Heart left ventricle (tissue), 13 donors: ENCODE measurements at regions not wholly inside any gene's neighbourhood (a gene's known extent, or its start where the extent isn't known, plus 50 kb on each side); places are given as distances from the start of the nearest gene placed in this dataset.

Experiments
- POLR2A ChIP-seq, 2 donors: fragments of 450-650 bp; IDR thresholded peaks; one replicate each; pipeline ENCODE4 v1.6.1; 2017; ENCODE audit warnings: antibody characterized with exemption in 2 of 2, mild to moderate bottlenecking in 2 of 2, moderate library complexity in 2 of 2
- TF ChIP-seq, protein P1 (sequence below), 12 donors: fragments of 200-600 bp; sonication (generic) in 4 of 12; IDR thresholded peaks; one replicate each; pipeline versions ENCODE4 v1.5.0 to v1.8.0; 2018 to 2022; ENCODE audit warnings: antibody characterized with exemption in 12 of 12, mild to moderate bottlenecking in 5 of 12
- donor health status: ischemic (EF 13 %, LVEDD 7.1; RV severe dilation, severe dysfunction).
- donor health status: DM: no; HTN: yes; CAD: no.
- donor health status: DM: no; HTN: no; CAD: no.
- donor health status: ischemic (EF 25% LVEDD 6.9; RV normal size, moderate dysfunction).
- donor health status: ischemic (EF 25% LVEDD 5.7; RV mildly dilated, moderate dysfunction).
- donor health status: ischemic (EF 35%, LVEDD 5.7; RV mildly dilated, moderate dysfunction).
- donor health status: nonischemic (EF 11% LVEDD 7.7; RV severe dilation, severe dysfunction).
- donor health status: DM: yes; HTN: yes; CAD: no.
- donor health status: PGD.
- donor health status: ischemic (EF 29% LVEDD 5.4; RV normal size, mild dysfunction).
- donor health status: nonischemic (EF 23%, LVEDD 6.1; RV moderate dilation, normal function).

DNA sequence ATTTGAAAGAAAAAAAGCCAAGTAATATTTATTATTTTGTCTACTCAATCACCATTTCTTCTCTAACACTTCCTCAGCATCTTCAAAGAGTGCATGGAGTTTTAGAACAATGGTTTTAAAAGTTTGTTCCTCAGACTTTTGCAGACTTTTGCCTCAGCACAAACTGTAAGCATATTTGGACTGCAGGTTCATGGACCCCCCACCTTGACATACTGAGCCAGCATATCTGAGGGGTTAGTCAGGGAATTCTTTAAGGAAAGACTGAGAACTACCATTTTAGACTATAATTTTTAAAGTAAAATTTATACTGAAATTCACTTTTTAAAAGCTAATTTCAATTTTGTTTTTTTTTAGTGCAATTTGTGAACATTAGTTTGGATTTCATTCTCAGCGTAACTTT, 1676.8 kb upstream of the PCDH20 start:
- TF ChIP-seq, protein P1, sequence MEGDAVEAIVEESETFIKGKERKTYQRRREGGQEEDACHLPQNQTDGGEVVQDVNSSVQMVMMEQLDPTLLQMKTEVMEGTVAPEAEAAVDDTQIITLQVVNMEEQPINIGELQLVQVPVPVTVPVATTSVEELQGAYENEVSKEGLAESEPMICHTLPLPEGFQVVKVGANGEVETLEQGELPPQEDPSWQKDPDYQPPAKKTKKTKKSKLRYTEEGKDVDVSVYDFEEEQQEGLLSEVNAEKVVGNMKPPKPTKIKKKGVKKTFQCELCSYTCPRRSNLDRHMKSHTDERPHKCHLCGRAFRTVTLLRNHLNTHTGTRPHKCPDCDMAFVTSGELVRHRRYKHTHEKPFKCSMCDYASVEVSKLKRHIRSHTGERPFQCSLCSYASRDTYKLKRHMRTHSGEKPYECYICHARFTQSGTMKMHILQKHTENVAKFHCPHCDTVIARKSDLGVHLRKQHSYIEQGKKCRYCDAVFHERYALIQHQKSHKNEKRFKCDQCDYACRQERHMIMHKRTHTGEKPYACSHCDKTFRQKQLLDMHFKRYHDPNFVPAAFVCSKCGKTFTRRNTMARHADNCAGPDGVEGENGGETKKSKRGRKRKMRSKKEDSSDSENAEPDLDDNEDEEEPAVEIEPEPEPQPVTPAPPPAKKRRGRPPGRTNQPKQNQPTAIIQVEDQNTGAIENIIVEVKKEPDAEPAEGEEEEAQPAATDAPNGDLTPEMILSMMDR (IDR thresholded peaks at IDR 0.05): no peak
- no peak for TF ChIP-seq POLR2A (IDR thresholded peaks at IDR 0.05)
